ENCODE measurements at regions not wholly inside any gene's neighbourhood (a gene's known extent, or its start where the extent isn't known, plus 50 kb on each side); places are given as distances from the start of the nearest gene placed in this dataset.

- Histone ChIP-seq H3K36me3 (no peaks in the 10 kb centered on the region), H3K27ac (no peak overlapping the region), H3K9me3 (no peaks in the 10 kb centered on the region), H3K4me3 (no peak overlapping the region), H3K4me1 (no peaks in the 10 kb centered on the region), H3K27me3 (no peaks in the 10 kb centered on the region)
- no peak for DNase-seq (ENCODE audit: low spot score)
- no peak for TF ChIP-seq CTCF (IDR thresholded peaks at IDR 0.05)
Measured at GRCh38 chr10:105967256-105967655, 1197.2 kb downstream of the SORCS1 start.

GRCh38 chr10:105965141-105965540 lies 1199.4 kb downstream of the SORCS1 start:
- no peak for DNase-seq (ENCODE audit: low spot score)
- no peak for TF ChIP-seq CTCF (IDR thresholded peaks at IDR 0.05)
- Histone ChIP-seq H3K36me3 (no peaks in the 10 kb centered on the region), H3K27ac (no peak overlapping the region), H3K4me3 (no peak overlapping the region), H3K9me3 (no peaks in the 10 kb centered on the region), H3K4me1 (no peaks in the 10 kb centered on the region), H3K27me3 (no peaks in the 10 kb centered on the region)

GRCh38 chr10:105964009-105964408 lies 1200.5 kb downstream of the SORCS1 start:
- Histone ChIP-seq H3K9me3 (no peaks in the 10 kb centered on the region), H3K4me3 (no peak overlapping the region), H3K36me3 (no peaks in the 10 kb centered on the region), H3K27me3 (no peaks in the 10 kb centered on the region), H3K27ac (no peak overlapping the region), H3K4me1 (no peaks in the 10 kb centered on the region)
- no peak for TF ChIP-seq CTCF (IDR thresholded peaks at IDR 0.05)
- DNase-seq (ENCODE audit: low spot score) = no peak

- no peak for TF ChIP-seq CTCF (IDR thresholded peaks at IDR 0.05)
- Histone ChIP-seq H3K27me3 (no peaks in the 10 kb centered on the region), H3K4me1 (no peaks in the 10 kb centered on the region), H3K27ac (no peak overlapping the region), H3K4me3 (no peak overlapping the region), H3K9me3 (no peaks in the 10 kb centered on the region), H3K36me3 (no peaks in the 10 kb centered on the region)
- DNase-seq (ENCODE audit: low spot score) = no peak
Measured at GRCh38 chr10:105963334-105963884, 1201.1 kb downstream of the SORCS1 start.

- no peak overlapping the region for H3K27ac ChIP-seq
- H3K27me3 ChIP-seq = no peaks in the 10 kb centered on the region
- no peaks in the 10 kb centered on the region for H3K36me3 ChIP-seq
- H3K4me3 ChIP-seq = no peak overlapping the region
- H3K4me1 ChIP-seq = peaks cover 0 to 12% of the 10 kb centered on the region in 2 donors
- H3K9me3 ChIP-seq = no peaks in the 10 kb centered on the region
- no peak for DNase-seq (ENCODE audit: low spot score)
- no peak for TF ChIP-seq CTCF (IDR thresholded peaks at IDR 0.05)
Measured at GRCh38 chr10:105956550-105956949, 1208.0 kb downstream of the SORCS1 start.

GRCh38 chr10:105953861-105954260 lies 1210.6 kb downstream of the SORCS1 start:
- no peak for DNase-seq (ENCODE audit: low spot score)
- Histone ChIP-seq H3K27me3 (no peaks in the 10 kb centered on the region), H3K4me1 (peaks cover 0 to 12% of the 10 kb centered on the region in 2 donors), H3K9me3 (no peaks in the 10 kb centered on the region), H3K27ac (no peak overlapping the region), H3K4me3 (no peak overlapping the region), H3K36me3 (no peaks in the 10 kb centered on the region)
- no peak for TF ChIP-seq CTCF (IDR thresholded peaks at IDR 0.05)

Measured in right atrium auricular region (tissue), 2 donors.